NCI-H226 (cell line): ENCODE measurements at regions not wholly inside any gene's neighbourhood (a gene's known extent, or its start where the extent isn't known, plus 50 kb on each side); places are given as distances from the start of the nearest gene placed in this dataset.
A peak's percentile ranks its signal among the peaks of the same experiment; 100 is the strongest.

Experiments
- DNase-seq: peaks from one replicate; pipeline ENCODE4 v3.0.0-alpha.2; 2015

DNA sequence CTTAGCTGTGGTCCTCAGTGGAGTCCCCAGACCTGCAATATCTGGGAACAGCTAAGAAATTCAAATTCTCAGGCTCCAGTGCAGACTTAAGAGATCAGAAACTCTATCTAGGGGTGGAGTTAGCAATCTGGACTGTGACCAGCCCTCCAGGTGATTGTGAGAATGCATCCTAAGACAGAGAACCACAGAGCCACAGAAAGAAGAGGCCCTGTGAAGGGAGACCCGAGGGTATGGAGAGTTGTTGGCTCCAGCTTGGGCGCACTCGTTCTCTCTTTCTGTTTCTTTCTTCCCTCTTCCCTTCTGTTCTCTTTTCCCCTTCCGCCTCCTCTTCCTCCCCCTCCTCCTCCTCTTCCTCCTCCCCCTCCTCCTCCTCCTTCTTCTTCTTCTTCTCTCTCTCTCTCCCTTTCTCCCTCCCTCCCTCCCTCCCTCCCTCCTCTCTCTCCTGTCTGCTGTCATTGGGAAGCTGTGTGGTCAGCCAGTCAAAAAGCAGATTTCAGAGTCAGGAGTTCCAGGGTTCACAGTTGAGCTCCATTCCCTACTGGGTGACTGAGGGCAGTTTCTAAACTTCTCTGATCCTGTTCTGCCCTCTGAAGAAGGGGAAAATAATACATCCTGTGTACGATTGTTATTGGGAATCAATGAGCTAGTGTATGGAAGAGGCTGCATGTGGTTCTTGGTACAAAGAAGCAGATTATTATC is 62.1 kb upstream of the STEAP1B start:
- no peak for DNase-seq

DNA sequence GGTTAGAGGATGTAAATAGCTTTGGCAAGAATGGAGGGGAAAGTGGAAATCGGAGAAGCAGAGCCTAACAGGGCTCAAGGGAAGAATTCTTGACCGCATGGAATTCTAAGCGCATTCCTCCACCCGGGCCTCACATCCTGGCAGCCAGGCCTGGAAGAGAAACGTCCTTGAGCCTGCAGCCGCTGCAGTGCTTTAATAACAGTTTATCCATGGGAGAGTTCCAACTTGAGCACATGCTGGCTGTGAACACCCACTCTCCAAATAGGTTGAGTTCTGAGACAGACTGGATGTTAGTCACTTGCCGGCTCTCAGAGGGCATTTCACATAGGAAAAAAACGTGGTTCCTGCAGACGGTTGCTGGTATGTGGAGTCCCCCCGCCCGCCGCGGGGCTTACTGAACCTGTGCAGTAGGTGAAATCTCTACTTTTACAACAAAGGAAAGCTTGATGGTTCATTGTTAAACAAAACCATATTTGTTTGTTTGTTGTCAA is 61.4 kb upstream of the STEAP1B start:
- DNase-seq = peak; percentile 100

DNA sequence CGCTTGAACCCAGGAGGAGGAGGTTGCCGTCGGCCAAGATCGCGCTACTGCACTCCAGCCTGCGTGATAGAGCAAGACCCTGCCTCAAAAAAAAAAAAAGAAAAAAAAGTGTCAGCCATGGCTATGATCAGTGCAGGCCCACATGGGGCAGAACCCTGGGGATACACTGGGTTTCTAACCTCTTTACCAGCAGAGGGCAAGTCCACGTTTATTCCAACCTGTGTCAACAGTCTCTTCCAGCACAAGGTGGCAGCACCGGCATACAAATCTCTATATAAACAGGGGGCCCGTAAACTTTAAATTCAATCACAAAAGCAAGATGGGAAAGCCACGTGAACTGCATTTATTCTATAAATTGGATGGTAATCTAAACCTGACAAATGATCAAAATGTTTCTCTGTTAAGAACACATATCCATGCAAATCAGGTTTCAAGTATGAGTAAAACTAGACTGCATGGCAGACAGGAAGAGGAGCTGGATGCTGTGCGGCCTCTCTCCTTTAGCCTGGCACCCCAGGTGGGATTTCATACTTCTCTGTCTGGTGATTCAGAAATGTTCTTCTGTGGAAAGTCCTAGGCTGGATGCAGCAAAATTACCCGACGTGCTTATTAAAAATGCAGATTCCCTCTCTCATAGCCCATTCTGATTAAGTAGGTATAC is 60.0 kb upstream of the STEAP1B start:
- DNase-seq = peak; percentile 70

DNA sequence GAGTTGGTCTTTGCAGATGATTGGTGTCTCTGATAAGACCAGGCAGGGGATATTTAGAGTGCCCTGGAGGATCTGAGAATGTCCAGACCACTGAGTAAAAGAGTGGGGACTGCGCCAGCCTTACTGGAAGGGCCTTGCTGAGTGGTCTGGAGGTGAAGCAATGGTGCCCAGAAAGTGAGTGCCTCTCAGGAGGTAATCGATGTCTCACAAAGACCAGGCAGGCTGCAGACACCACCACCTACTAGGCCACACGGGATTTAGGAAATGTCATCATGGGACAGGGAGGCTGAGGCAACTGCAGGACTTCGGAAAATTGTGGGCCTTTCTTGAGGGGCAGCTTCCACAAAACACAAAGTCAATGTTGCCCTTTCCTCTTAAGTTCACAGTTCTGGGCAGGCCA is 57.2 kb upstream of the STEAP1B start:
- no peak for DNase-seq

DNA sequence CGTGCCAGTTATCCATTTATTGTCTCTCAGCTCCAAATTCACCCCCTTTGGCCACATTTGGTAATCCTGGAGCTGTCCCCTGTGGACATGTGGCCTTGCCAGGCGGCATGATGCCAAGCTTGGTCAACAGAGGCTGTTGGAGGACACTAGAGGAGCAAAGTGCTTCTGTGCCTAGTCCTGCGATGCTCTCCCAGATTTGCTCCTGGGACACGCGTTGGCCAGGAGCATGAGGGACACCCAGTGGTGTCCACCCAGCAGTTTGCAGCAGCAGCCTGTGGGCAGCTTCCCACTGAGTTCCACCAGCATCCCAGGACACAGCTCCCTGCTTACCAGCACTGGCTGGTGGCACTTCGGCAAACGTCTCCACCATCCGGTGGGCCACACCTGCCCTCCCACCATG is 55.5 kb upstream of the STEAP1B start:
- no peak for DNase-seq

DNA sequence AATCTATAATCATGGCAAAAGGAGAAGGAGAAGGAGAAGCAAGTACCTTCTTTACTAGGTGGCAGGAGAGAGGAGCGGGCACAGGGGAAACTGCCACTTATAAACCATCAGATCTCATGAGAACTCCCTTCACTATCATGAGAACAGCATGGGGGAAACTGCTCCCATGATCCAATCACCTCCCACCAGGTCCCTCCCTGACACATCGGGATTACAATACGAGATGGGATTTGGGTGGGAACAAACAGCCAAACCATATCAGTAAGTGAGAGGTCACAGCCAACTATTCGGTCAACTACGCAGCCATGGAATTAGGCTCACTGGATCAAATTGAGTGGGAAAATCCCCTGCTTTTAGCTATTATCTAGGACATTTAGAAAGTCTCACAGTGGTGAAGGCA is 54.2 kb upstream of the STEAP1B start:
- DNase-seq = no peak

DNA sequence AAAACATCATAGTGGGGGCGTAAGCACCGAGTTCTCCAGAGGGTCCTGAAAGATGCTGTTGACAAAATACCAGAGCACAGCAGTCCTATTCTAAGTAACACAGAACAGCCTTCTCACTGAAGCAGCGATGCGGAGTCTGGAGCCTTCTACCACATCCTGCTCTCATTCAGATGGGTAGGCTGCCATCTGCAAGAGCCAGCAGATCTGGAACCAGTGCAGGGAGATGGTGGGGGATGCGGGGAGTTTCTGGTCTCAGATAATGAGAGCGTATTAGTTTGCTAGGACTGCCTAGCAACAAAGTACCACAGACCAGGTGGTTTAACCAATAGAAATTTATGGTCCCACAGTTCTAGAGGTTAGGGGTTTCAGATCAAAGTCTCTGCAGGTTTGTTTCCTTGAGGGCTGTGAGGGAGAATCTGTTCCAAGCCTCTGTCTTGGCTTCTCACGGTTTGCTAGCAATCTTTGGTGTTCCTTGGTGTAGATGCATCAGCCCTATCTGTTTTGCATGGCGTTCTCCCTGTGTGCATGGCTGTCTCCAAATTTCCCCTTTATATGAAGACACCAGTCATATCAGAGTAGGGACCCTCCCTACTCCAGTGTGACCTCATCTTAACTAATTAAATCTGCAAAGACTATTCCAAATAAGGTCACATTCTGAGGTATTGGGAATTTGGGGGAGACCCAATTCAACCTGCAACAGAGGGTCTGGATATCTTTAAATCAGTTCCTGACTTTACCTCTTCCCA is 52.0 kb upstream of the STEAP1B start:
- DNase-seq = peak; percentile 0

DNA sequence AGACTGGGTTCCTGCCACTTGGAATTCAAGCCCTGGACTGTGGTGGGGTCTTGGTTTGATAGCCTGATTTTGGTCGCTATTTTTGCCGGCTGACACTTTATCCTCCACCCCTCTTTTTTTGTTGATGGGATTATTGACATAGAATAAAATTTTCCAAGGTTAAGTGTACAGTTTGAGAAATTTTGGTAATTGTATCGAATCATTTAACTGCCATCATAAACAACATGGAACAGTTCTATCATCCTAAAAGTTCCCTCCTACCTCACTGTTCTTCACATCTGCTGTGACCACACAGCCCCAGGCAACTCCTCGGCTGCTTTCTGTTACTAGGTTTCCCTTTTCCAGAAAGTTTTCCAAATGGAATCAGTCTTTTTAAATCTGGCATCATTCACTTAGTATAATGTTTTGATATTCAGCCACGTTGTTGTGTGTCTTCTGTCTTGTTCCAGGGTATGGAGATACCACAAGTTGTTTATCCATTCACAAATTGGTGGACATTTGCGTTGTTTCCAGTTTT is 50.6 kb upstream of the STEAP1B start:
- DNase-seq = peak; percentile 1

DNA sequence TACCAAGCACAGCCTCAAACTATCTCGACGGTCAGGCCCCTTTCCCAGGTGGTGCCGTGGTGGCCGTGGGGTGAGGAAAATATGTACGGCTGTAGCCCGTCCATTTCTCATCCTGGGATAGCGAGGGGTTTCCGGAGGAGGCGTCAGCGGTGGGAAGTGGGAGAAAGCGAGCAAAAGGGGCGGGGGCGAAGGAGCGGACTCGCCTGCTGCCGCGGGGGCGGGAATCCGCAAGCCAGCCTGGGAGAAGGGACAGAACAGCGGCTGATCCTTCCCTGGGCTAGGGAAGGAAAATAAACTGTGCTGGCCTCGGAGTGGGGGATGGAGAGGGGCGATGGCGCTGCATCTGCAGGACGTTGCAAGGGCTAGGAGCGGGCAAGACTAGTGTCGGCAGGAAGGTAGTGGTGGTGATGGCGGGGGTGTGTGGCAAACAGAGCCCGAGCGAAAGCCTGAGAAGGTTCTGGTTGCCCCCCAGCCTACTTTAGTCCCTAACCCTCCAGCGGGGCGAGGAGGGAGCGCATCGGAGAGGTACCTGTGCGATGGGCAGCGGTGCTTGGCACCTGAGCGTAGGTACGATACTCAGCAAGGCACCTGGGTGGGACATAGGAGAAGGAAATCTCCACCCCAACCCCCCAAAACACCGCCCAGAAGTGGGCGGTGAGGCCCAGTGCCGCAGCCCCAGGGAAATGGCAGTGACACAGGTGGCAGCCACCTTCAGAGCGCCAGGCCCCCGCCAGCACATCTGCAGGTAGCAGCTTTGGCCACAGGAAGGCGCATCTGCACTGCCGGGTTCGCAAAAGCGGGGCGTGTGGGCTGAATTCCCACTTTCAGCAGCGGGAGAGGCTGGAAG is 49.9 kb upstream of the STEAP1B start:
- peak; percentile 6 for DNase-seq
